H1 (cell line): ENCODE measurements at regions not wholly inside any gene's neighbourhood (a gene's known extent, or its start where the extent isn't known, plus 50 kb on each side); places are given as distances from the start of the nearest gene placed in this dataset.

ENCODE experiments used
- CEBPB ChIP-seq: IDR thresholded peaks from 2 replicates; pipeline ENCODE4 v1.6.1; 2012; ENCODE audit warnings: low read depth, low read length
- CREB1 ChIP-seq: IDR thresholded peaks from 2 replicates; pipeline ENCODE4 v1.6.1; 2012; ENCODE audit warnings: inconsistent platforms
- CTCF ChIP-seq, 3 experiments: IDR thresholded peaks; 1 replicate in 2 of 3; 2 replicates in 1 of 3; pipeline versions ENCODE4 v1.5.1 to v1.6.1; 2011; ENCODE audit warnings: low read length in 3 of 3, mild to moderate bottlenecking in 3 of 3, inconsistent platforms in 2 of 3, low read depth in 1 of 3, moderate library complexity in 1 of 3; ENCODE audit not compliant: insufficient read depth in 1 of 3; ENCODE audit errors: control extremely low read depth in 1 of 3
- EGR1 ChIP-seq: IDR thresholded peaks from 2 replicates; pipeline ENCODE4 v1.6.1; 2011; ENCODE audit warnings: low read depth, low read length, borderline replicate concordance
- EP300 ChIP-seq, 2 experiments: IDR thresholded peaks; 1 replicate in 1 of 2; 2 replicates in 1 of 2; pipeline ENCODE4 v1.6.1; 2011 to 2012; ENCODE audit warnings: low read depth in 2 of 2, low read length in 2 of 2, mild to moderate bottlenecking in 2 of 2, borderline replicate concordance in 1 of 2, inconsistent platforms in 1 of 2, moderate library complexity in 1 of 2
- KDM1A ChIP-seq: fragments of 200-600, 300-600 bp; sonication (generic); IDR thresholded peaks from 2 replicates; pipeline ENCODE4 v1.7.1; 2016; ENCODE audit warnings: mild to moderate bottlenecking, low read length, borderline replicate concordance
- POLR2A ChIP-seq, 2 experiments: IDR thresholded peaks; 1 replicate in 1 of 2; 2 replicates in 1 of 2; pipeline ENCODE4 v1.6.1; 2011; ENCODE audit warnings: low read depth in 2 of 2, low read length in 2 of 2, mild to moderate bottlenecking in 2 of 2; ENCODE audit errors: control extremely low read depth in 1 of 2
- POU5F1 ChIP-seq: IDR thresholded peaks from 2 replicates; pipeline ENCODE4 v1.6.1; 2011; ENCODE audit warnings: low read depth, mild to moderate bottlenecking, low read length, moderate library complexity
- TCF12 ChIP-seq: IDR thresholded peaks from 2 replicates; pipeline ENCODE4 v1.6.1; 2011; ENCODE audit warnings: low read depth, mild to moderate bottlenecking, low read length
- YY1 ChIP-seq: IDR thresholded peaks from 2 replicates; pipeline ENCODE4 v1.6.1; 2011; ENCODE audit warnings: low read depth, mild to moderate bottlenecking, low read length
- TF ChIP-seq, protein P1 (sequence below): IDR thresholded peaks from 2 replicates; pipeline ENCODE4 v1.6.1; 2012; ENCODE audit warnings: low read length, inconsistent platforms
- TF ChIP-seq, protein P2 (sequence below): IDR thresholded peaks from 2 replicates; pipeline ENCODE4 v1.6.1; 2011; ENCODE audit warnings: low read length, improper control_type of control experiment

DNA sequence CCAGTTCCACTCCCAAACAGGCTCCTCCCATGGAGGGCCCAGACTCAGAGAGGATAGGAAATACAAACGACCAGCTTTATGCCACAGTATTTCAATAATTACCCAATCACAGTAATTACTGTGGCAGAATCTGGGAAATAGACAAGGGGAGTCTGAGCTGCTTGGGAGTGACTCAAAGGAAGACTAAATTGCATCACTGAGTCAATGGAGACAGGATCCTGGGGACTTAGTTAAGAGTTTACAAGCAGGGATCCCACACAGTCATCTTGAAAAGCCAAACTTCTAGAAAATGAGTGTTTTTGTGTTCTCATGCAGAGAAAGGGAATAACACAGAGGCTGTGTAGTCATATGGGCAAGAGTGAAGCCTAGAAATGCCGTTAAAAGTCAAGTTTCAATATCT, 1142.1 kb downstream of the CNTNAP5 start:
- no peak for TF ChIP-seq CREB1
- TF ChIP-seq POLR2A (IDR thresholded peaks at IDR 0.05; ENCODE audit: control extremely low read depth in 1 of 2, low read depth in 2 of 2, low read length in 2 of 2) = no peak
- no peak for TF ChIP-seq YY1
- TF ChIP-seq CEBPB = no peak
- TF ChIP-seq EP300 (IDR thresholded peaks at IDR 0.05; ENCODE audit: borderline replicate concordance in 1 of 2, low read depth in 2 of 2, low read length in 2 of 2) = no peak
- TF ChIP-seq, protein P1, sequence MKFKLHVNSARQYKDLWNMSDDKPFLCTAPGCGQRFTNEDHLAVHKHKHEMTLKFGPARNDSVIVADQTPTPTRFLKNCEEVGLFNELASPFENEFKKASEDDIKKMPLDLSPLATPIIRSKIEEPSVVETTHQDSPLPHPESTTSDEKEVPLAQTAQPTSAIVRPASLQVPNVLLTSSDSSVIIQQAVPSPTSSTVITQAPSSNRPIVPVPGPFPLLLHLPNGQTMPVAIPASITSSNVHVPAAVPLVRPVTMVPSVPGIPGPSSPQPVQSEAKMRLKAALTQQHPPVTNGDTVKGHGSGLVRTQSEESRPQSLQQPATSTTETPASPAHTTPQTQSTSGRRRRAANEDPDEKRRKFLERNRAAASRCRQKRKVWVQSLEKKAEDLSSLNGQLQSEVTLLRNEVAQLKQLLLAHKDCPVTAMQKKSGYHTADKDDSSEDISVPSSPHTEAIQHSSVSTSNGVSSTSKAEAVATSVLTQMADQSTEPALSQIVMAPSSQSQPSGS = no peak
- TF ChIP-seq KDM1A = no peak
- TF ChIP-seq EGR1 = no peak
- no peak for TF ChIP-seq POU5F1
- TF ChIP-seq, protein P2, sequence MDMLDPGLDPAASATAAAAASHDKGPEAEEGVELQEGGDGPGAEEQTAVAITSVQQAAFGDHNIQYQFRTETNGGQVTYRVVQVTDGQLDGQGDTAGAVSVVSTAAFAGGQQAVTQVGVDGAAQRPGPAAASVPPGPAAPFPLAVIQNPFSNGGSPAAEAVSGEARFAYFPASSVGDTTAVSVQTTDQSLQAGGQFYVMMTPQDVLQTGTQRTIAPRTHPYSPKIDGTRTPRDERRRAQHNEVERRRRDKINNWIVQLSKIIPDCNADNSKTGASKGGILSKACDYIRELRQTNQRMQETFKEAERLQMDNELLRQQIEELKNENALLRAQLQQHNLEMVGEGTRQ = no peak
- TF ChIP-seq CTCF (IDR thresholded peaks at IDR 0.05; ENCODE audit: control extremely low read depth in 1 of 3, insufficient read depth in 1 of 3, low read depth in 1 of 3, low read length in 3 of 3) = no peak
- TF ChIP-seq TCF12 = no peak
